GM03348 (cell line): ENCODE measurements at regions not wholly inside any gene's neighbourhood (a gene's known extent, or its start where the extent isn't known, plus 50 kb on each side); places are given as distances from the start of the nearest gene placed in this dataset.

Experiments
- DNase-seq: peaks from one replicate; pipeline ENCODE4 v3.0.0; 2012; ENCODE audit warnings: low spot score

GRCh38 chr9:103615994-103616393 lies 478.1 kb upstream of the SMC2 start:
- DNase-seq: no peak

DNA sequence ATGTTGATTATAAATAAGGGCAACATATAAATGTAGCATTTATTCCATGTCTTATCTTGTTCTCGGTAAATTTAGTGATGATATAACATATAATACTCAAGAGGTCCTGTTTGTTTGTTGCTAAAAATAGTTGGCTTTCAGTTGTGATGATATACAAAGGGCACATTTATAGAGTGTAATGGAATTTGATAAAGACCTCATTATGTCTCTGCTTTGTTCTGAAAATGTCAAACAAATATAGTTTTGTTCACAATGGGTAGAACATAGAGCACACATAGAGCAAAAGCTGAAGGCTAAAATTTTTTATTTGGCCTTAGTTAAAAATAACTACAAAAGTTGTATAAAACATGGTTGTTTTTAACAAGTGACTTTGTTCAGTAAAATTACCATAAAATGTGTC lies 477.1 kb upstream of the SMC2 start:
- DNase-seq: no peak

DNA sequence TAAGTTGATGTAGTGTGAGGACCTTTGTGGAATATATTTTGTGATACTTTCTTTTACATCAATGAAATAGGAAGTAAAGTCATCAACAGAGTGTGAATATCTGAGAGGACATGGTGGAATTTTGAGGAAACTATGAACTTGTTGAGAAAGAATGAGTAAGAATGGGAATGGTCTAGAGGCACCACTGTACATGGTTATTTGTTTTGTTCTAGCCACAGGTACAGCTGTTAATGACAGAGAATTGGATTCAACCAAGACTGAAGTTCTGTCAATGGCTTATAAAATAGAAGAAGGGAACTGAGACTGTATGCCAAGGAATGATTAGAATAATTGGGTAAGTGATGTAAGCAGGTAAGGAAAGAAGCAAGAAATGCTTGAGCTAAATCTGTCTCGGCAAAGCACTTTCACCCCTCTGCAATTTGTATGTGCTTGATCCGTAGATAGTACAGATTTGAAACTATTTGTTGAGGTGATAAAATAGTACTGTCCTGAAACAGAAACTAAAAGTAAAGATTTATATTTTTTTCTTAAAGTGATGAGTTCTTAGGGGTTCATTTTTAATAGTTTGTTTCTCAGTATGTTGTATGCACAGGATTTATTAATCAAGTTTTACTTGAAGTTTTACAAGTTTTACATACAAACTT lies 468.8 kb upstream of the SMC2 start:
- DNase-seq: no peak

GRCh38 chr9:103627731-103628130 lies 466.4 kb upstream of the SMC2 start:
- no peak for DNase-seq

DNA sequence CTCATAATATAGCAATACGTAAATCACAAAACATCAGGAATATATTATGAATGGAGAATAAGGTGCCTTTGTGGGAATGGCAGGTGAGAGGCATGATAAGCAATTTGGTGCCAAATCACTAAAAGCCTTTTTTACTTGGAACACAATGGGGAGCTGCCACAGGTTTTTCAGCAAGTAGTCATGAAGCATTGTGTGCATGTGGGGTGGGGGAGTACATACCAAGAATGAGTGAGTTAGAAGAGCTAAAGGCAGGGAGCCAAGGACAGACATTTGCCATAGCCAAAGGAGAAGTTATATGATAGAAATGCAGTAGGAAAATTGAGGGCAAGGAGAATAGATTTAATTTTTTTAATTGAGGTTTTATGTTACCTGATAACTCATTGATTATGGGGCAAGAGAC lies 445.0 kb upstream of the SMC2 start:
- DNase-seq: no peak

GRCh38 chr9:103658156-103658555 lies 436.0 kb upstream of the SMC2 start:
- no peak for DNase-seq

DNA sequence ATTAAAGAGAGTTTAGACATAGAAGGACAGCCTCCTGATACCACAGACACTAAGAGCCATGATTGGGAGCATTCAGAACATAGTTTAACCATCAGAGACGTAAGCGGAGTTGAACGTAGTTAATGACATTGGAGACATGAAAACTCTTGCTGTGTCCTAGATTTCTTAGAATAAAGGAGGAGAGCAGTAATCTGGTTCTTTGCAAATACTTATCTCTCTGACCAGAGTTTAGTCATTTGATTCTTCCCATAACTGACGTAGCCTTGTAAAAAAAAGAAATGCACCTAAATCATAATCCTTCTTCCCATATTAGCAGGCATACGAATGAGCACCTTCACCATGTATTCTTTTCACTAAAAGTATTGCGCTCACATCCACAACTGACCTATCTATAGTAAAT lies 433.3 kb upstream of the SMC2 start:
- DNase-seq: no peak

- no peak for DNase-seq
Observed at GRCh38 chr9:103661663-103662062, 432.4 kb upstream of the SMC2 start.

DNA sequence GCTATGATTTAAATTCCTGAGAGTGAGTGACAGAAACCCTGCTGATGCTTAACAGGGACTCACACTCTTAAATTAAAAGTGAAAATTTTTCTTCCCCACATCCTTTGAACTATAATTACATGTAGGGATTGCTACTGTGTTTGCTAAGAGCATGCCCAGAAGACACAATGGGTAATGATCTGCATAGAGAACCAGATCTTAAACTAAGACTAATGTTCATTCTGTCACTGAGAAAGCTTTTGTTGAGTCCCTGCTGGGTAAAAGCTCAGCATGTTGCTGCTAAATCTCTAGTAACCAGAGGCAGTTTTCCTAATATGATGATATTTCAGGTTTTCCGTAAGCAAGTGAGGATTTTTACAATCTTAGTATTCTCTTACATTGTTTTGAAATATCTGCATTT lies 424.8 kb upstream of the SMC2 start:
- no peak for DNase-seq

GRCh38 chr9:103674271-103674670 lies 419.8 kb upstream of the SMC2 start:
- no peak for DNase-seq

DNA sequence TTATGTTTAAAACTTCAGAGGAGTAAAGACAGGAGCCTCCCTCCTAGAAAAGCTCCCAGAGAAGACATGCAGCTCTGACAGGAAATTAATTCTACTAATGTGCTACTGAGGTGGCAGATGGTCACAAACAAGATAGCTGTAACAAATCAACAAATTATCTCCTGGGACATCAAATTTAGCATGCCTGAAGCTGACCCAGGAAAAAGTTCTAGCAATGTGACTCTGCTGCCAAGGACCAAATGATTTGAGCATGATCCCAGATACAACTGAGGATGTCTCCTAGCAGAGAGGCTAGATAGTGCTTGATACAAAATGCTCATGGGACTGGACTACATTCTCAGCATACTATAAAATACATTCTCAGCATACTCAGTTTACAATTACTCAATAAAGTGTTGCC lies 413.5 kb upstream of the SMC2 start:
- DNase-seq: no peak

GRCh38 chr9:103681435-103681834 lies 412.7 kb upstream of the SMC2 start:
- no peak for DNase-seq

- DNase-seq: no peak
Observed at GRCh38 chr9:103700195-103700962, 393.7 kb upstream of the SMC2 start.

DNA sequence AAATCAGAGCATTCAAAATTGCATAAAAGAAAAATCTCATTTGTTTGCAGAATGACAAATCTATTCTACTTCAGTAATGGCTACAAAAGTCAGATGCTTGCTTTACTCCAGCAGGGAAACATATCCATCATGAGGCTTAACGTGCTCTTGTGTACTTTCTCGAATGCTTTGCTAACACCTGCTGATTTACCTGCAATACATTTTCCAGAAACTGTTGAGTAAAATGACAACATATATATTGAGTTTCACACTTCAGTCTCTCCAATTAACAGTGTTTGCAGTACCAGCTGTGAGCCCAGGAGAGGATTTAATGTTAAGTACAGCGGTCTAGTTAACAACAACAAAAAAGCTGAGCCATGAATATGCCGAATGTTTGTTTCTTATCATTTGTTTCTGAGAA lies 391.5 kb upstream of the SMC2 start:
- no peak for DNase-seq

- DNase-seq: no peak
Observed at GRCh38 chr9:103707181-103707580, 386.9 kb upstream of the SMC2 start.

- no peak for DNase-seq
Observed at GRCh38 chr9:103709366-103709765, 384.7 kb upstream of the SMC2 start.

DNA sequence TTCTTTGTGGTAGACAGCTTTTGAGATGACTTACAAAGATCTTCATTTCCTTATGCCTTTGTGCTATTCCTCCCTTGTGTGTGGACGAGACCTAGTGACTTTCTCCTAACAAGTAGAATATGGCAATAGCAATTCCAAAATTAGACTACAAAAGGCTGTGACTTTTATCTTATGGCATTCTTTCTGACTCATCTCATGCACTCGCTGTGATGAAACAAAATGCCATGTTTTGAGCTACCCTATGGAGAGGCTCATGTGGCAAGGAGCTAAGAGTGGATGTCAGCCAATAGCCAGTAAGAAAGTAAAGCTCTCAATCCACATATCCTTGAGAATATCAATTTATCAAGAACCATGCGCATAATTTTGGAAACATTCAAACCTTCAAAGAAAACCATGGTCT lies 380.5 kb upstream of the SMC2 start:
- DNase-seq: no peak

- no peak for DNase-seq
Observed at GRCh38 chr9:103714992-103715391, 379.1 kb upstream of the SMC2 start.

- DNase-seq: no peak
Observed at GRCh38 chr9:103721056-103721455, 373.1 kb upstream of the SMC2 start.

GRCh38 chr9:103730866-103731265 lies 363.2 kb upstream of the SMC2 start:
- no peak for DNase-seq

DNA sequence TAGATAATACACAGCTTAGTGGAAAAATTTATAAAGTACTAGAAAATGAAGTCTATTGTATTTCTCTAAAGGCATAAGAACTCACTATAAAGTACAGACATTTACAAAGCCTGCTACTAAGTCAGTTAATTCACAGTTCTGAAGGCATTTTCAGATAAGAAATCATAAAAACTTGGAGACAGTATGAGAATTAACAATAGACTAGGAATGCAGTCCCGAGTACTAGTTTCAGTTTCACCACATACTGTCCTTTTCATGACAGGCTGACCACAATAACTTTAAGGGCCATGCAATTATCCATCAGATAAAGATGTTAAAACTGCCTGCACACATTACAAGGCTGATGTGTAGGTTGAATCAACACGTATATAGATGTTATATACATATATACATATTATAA lies 362.6 kb upstream of the SMC2 start:
- peak; percentile 3 for DNase-seq

- DNase-seq: no peak
Observed at GRCh38 chr9:103734471-103734870, 359.6 kb upstream of the SMC2 start.

DNA sequence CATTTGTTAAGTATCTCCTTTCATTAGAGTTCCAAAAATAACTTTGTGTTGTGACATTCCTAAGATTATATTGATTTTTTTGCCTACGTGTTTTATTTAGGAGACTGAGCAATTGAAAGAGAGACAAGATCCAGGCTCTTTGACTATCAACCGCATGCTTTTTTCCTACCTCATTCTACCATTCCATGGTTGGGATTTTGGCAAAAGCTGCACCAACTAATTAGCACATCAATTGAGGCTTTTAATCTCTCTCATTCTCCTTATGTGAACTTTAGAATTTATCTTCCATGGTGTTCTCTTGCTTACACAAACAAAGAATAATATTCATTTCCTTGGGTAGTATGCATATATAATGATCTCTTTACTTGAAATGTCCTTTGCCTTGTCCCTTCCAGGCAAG lies 338.7 kb upstream of the SMC2 start:
- DNase-seq: no peak

- DNase-seq: no peak
Observed at GRCh38 chr9:103755986-103756385, 338.1 kb upstream of the SMC2 start.
